ENCODE measurements at regions not wholly inside any gene's neighbourhood (a gene's known extent, or its start where the extent isn't known, plus 50 kb on each side); places are given as distances from the start of the nearest gene placed in this dataset.
"Not testable (repeated sequence)": the region's sequence is repeated elsewhere in the genome, so short reads cannot be mapped to it uniquely, and the experiment has no call there.

- no peak for DNase-seq
These were observed 327.7 kb downstream of the SUCLG1 start for GRCh38 chr2:84131278-84131830.

- DNase-seq = no peak
These were observed 330.1 kb downstream of the SUCLG1 start for GRCh38 chr2:84129018-84129417.

- DNase-seq = not testable (repeated sequence)
These were observed 331.3 kb downstream of the SUCLG1 start for GRCh38 chr2:84127812-84128211.

GRCh38 chr2:84126530-84126929 is 332.6 kb downstream of the SUCLG1 start:
- DNase-seq = peak; percentile 35

- DNase-seq = no peak
These were observed 333.0 kb downstream of the SUCLG1 start for GRCh38 chr2:84126084-84126483.

- DNase-seq = no peak
These were observed 342.9 kb downstream of the SUCLG1 start for GRCh38 chr2:84116143-84116542.

- no peak for DNase-seq
These were observed 343.8 kb downstream of the SUCLG1 start for GRCh38 chr2:84115173-84115857.

- not testable (repeated sequence) for DNase-seq
These were observed 355.1 kb downstream of the SUCLG1 start for GRCh38 chr2:84103816-84104527.

- DNase-seq = no peak
These were observed 356.8 kb downstream of the SUCLG1 start for GRCh38 chr2:84102274-84102673.

- DNase-seq = no peak
These were observed 370.4 kb downstream of the SUCLG1 start for GRCh38 chr2:84088656-84089055.

- no peak for DNase-seq
These were observed 373.5 kb downstream of the SUCLG1 start for GRCh38 chr2:84085562-84085961.

- DNase-seq = no peak
These were observed 374.2 kb downstream of the SUCLG1 start for GRCh38 chr2:84084856-84085255.

GRCh38 chr2:84083984-84084383 is 375.1 kb downstream of the SUCLG1 start:
- DNase-seq = no peak

GRCh38 chr2:84078471-84078870 is 380.6 kb downstream of the SUCLG1 start:
- DNase-seq = no peak

GRCh38 chr2:84077496-84077895 is 381.6 kb downstream of the SUCLG1 start:
- no peak for DNase-seq

GRCh38 chr2:84071050-84071449 is 388.0 kb downstream of the SUCLG1 start:
- DNase-seq = no peak

- no peak for DNase-seq
These were observed 393.2 kb downstream of the SUCLG1 start for GRCh38 chr2:84065857-84066256.

GRCh38 chr2:84057917-84058560 is 401.0 kb downstream of the SUCLG1 start:
- no peak for DNase-seq

- no peak for DNase-seq
These were observed 403.3 kb downstream of the SUCLG1 start for GRCh38 chr2:84055816-84056215.

GRCh38 chr2:84054577-84054976 is 404.5 kb downstream of the SUCLG1 start:
- not testable (repeated sequence) for DNase-seq

GRCh38 chr2:84052913-84053312 is 406.2 kb downstream of the SUCLG1 start:
- no peak for DNase-seq

GRCh38 chr2:84052043-84052442 is 407.0 kb downstream of the SUCLG1 start:
- DNase-seq = no peak

GRCh38 chr2:84048964-84049363 is 410.1 kb downstream of the SUCLG1 start:
- DNase-seq = no peak

- no peak for DNase-seq
These were observed 417.6 kb downstream of the SUCLG1 start for GRCh38 chr2:84041506-84041905.

Data from left hindlimb (tissue), 1 donor.